Kasumi-1 (cell line): ENCODE measurements at regions not wholly inside any gene's neighbourhood (a gene's known extent, or its start where the extent isn't known, plus 50 kb on each side); places are given as distances from the start of the nearest gene placed in this dataset.

ENCODE experiments used
- DNase-seq, 2 experiments: peaks; one replicate each; lab custom pipeline; 2025; lab: John Stamatoyannopoulos, UW

- DNase-seq: no peak
Measured at GRCh38 chr4:180565856-180566431, 1677.3 kb upstream of the TENM3 start.

- DNase-seq: no peak
Measured at GRCh38 chr4:180566492-180566891, 1676.7 kb upstream of the TENM3 start.

GRCh38 chr4:180567080-180567479 lies 1676.1 kb upstream of the TENM3 start:
- DNase-seq: no peak

GRCh38 chr4:180571516-180572055 lies 1671.6 kb upstream of the TENM3 start:
- DNase-seq: no peak

DNA sequence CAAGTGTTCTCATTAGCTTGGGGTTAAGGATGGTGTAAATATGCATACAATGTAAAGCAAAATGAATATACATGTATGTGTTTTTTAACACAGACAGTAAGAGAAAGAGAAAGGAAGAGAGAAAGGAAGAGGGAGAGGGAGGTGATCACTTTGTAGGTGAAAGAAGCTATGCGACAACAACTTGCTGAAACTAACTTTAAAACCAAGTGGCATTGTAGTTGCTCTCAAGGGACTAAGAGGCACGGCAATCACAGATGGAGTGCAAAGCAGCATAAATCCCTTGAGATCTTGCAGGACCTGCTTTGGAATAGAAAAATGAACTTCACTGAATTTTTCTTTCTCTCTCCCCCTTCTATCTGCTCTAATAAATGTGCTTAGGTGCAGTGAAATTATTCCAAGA lies 1665.0 kb upstream of the TENM3 start:
- DNase-seq: no peak

- no peak for DNase-seq
Measured at GRCh38 chr4:180581061-180581460, 1662.1 kb upstream of the TENM3 start.

GRCh38 chr4:180587379-180587778 lies 1655.8 kb upstream of the TENM3 start:
- no peak for DNase-seq

- DNase-seq: no peak
Measured at GRCh38 chr4:180589575-180589974, 1653.6 kb upstream of the TENM3 start.

DNA sequence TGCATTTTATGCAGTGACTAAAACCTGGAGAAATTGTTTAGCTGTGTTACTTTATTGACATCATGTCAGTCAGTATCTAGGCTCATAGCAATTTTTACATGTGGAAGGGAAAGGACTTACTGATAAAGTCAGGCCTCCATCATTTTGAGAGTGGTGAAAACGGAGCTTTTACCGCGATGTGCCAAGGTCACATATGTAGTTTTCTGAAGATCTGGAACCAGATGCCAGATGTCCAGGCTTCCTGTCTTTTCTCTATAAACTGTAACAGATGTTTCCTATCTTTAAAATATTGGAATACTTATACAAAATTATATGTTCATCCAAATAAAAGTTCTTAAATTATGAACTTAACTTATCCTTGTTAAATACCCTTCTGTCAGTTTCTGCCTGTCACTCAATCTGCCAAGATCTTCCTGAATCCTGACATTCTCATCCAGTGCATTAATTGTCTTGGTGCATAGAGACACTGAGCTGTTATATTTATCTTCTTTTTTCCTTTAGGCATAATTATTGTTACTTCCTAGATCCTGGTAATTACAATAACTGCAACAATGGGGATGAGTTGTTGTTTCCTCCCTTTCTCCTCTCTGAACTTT lies 1646.2 kb upstream of the TENM3 start:
- no peak for DNase-seq

- peak; percentile 9 to 12 for DNase-seq
Measured at GRCh38 chr4:180598281-180598680, 1644.9 kb upstream of the TENM3 start.

DNA sequence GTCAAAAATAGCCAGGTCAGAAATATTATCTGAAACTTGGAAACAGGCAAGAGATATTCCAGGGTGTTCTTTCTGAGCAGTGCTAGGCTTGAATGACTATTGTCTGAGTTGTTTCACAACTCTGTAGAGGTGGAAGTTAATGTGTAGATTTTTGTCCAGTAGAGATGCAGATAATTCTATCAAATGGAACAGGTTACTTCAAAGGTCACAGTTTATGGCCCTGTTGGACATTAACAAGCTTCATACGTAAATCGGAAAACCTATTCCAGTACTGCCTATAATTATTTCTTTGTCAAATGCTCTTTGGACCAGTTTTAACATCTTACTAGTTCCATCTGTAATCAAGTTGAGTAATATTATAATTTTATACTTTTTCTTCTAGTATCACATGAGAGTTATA lies 1639.4 kb upstream of the TENM3 start:
- no peak for DNase-seq

- DNase-seq: no peak
Measured at GRCh38 chr4:180610324-180610723, 1632.9 kb upstream of the TENM3 start.

- DNase-seq: peak; percentile 17 to 40
Measured at GRCh38 chr4:180615746-180616145, 1627.5 kb upstream of the TENM3 start.

GRCh38 chr4:180617196-180617595 lies 1626.0 kb upstream of the TENM3 start:
- no peak for DNase-seq

GRCh38 chr4:180618396-180618795 lies 1624.8 kb upstream of the TENM3 start:
- DNase-seq: peak; percentile 84 to 87

GRCh38 chr4:180619440-180619839 lies 1623.8 kb upstream of the TENM3 start:
- no peak for DNase-seq

GRCh38 chr4:180622254-180622653 lies 1620.9 kb upstream of the TENM3 start:
- DNase-seq: no peak

DNA sequence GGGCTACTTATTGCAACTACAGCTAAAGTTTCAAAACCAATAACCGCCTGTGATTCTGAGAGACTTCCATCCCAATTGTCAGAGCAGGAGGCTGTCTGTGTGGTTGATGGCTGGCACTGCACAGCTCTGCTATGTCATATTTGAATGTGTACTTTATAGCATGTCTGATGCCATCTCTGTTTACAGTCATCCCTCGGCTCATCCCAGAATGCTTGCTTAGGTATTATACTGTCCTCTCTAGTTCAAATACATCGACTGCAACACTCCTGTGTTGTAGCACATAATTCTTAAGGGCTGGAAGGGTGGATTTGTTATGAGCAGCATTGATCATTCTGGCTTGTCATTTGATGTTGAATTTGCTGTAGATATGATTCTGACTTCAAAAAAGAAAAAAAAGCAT lies 1617.5 kb upstream of the TENM3 start:
- DNase-seq: no peak

- DNase-seq: no peak
Measured at GRCh38 chr4:180630012-180630665, 1613.1 kb upstream of the TENM3 start.

- DNase-seq: no peak
Measured at GRCh38 chr4:180634306-180634705, 1608.9 kb upstream of the TENM3 start.

DNA sequence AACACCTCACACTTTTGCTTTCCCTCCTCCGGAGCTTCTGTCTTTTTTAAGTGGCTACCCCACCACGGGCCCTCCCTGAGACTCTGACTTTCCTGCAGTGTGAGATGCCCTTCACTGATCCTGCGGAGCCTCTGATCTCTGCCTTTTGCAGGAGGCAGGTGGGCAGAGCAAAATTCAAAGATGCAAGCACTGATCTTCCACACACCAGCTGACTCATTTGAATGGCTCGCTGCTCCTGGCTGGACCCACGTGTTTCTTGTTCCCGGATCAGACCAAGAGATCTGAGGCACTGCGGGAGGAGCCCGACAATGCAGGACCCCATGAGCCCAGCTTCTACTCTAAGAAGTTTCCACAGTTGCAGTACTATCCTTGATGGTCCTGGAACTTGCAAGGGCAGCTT lies 1607.9 kb upstream of the TENM3 start:
- DNase-seq: no peak

DNA sequence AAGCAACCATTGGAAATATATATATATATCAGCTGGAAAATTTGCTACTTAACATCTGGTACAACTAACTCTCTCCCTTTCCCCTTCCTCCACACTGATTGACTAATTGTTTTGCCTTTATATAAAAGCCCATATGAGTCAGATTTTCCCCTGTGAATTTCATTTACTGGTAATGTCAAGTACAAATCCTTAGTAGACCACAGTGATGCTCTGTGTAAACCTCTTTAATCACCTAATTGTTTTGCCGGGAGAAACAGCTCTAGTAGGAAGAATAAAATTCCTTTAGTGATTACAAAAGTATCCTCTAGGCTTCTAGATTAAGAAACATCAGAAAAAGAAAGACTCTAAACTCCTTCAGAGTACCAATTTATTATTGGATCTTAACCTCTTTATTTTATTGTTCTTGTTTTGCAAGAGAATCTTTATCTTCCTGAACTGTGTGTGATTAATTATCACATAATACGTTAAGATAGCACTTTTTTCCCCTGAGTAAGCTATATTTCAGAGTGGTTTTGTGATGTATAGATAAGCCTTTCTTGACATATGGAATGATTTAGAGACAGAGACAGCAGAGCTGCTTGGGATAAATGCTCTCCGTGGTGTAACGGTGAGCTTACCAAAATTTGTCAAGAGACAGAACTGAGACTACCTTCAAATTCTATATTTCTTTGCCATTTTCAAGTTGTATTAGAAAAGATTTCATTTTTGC lies 1606.4 kb upstream of the TENM3 start:
- no peak for DNase-seq

DNA sequence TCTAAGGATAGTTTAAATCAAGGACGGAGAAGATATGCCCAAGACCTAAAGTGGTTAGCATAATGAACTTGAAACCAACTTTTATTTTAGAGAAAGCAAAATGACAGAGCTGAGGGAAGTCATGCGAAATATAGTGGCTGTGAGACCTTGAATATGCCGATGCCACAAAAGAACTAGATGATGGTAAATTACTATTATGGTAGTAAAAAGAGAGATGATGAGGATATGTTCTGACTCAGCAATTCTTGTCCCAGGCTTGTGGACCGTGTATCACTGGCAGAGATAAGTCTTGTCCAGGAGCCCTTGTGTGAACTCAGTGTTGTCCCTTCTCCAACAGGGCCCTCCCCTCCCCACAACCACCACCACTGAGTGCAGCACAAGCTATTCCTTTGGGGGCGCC lies 1605.6 kb upstream of the TENM3 start:
- DNase-seq: no peak
